Caco-2 (cell line): ENCODE measurements at regions not wholly inside any gene's neighbourhood (a gene's known extent, or its start where the extent isn't known, plus 50 kb on each side); places are given as distances from the start of the nearest gene placed in this dataset.

Experiments
- BruUV-seq: library from RNA; stranded (reverse); fragments of 400-500 nt; replicated peaks from 2 replicates; lab custom pipeline; 2021; lab: Mats Ljungman, UMichigan
- CTCF ChIA-PET: fragments of 300-600 bp; sonication (Branson Sonifier 250); formaldehyde crosslinking; loops from one replicate; lab custom pipeline; 2022; ENCODE audit warnings: antibody characterized with exemption; lab: Charles Lee
- POLR2A ChIA-PET: fragments of 300-600 bp; sonication (Branson Sonifier 250); formaldehyde crosslinking; loops from one replicate; lab custom pipeline; 2022; ENCODE audit warnings: antibody characterized with exemption; lab: Charles Lee
- DNase-seq, 2 experiments: peaks; one replicate each; pipeline versions ENCODE4 v3.0.0 to v3.0.0-alpha.2; 2020 to 2022
- H3K27me3 ChIP-seq: replicated peaks from 2 replicates; pipeline ENCODE4 v1.6.0; 2011; ENCODE audit warnings: low read length; ENCODE audit not compliant: control insufficient read depth, insufficient read depth
- H3K36me3 ChIP-seq: 2 replicates; pipeline ENCODE4 v1.5.1; 2011; ENCODE audit warnings: low read length; ENCODE audit not compliant: control insufficient read depth, insufficient read depth
- H3K4me1 ChIP-seq: fragments of 250-450 bp; sonication (Bioruptor Pico); 2 replicates; pipeline ENCODE4 v1.5.1; 2020; ENCODE audit warnings: mild to moderate bottlenecking
- H3K4me3 ChIP-seq: 2 replicates; pipeline ENCODE4 v1.5.1; 2011; ENCODE audit warnings: low read depth, mild to moderate bottlenecking, control low read depth, low read length
- H3K9me3 ChIP-seq: fragments of 250-450 bp; sonication (Bioruptor Pico); 2 replicates; pipeline ENCODE4 v1.5.1; 2020; ENCODE audit warnings: mild to moderate bottlenecking, moderate library complexity
- H3K27ac Mint-ChIP-seq: one replicate; pipeline ENCODE4 v1.8.0; 2022; ENCODE audit warnings: mixed read lengths; ENCODE audit not compliant: unreplicated experiment
- H3K27me3 Mint-ChIP-seq: one replicate; pipeline ENCODE4 v1.8.0; 2022; ENCODE audit warnings: mixed read lengths; ENCODE audit not compliant: insufficient read depth, unreplicated experiment
- H3K36me3 Mint-ChIP-seq: one replicate; pipeline ENCODE4 v1.8.0; 2022; ENCODE audit warnings: mild to moderate bottlenecking, mixed read lengths; ENCODE audit not compliant: insufficient read depth, unreplicated experiment
- H3K4me1 Mint-ChIP-seq: one replicate; pipeline ENCODE4 v1.8.0; 2022; ENCODE audit warnings: low read depth, mixed read lengths; ENCODE audit not compliant: unreplicated experiment
- H3K4me3 Mint-ChIP-seq: one replicate; pipeline ENCODE4 v1.8.0; 2022; ENCODE audit warnings: mild to moderate bottlenecking, moderate library complexity, mixed read lengths; ENCODE audit not compliant: unreplicated experiment
- H3K9me3 Mint-ChIP-seq: one replicate; pipeline ENCODE4 v1.8.0; 2022; ENCODE audit warnings: mixed read lengths; ENCODE audit not compliant: unreplicated experiment
- intact Hi-C: fragments of 100-400 bp; cut with micrococcal nuclease; formaldehyde crosslinking; loops from one replicate; pipeline ENCODE4 v1.10.0; 2022; ENCODE audit not compliant: unreplicated experiment
- TF ChIP-seq, protein P1 (sequence below), 2 experiments: fragments of 200-600 bp in 1 of 2; IDR thresholded peaks; 1 replicate in 1 of 2; 2 replicates in 1 of 2; pipeline versions ENCODE4 v1.5.1 to v1.8.0; 2011 to 2022; ENCODE audit warnings: antibody characterized with exemption in 1 of 2, control low read depth in 1 of 2, inconsistent platforms in 1 of 2, low read depth in 1 of 2, low read length in 1 of 2, mild to moderate bottlenecking in 1 of 2, moderate library complexity in 1 of 2; ENCODE audit not compliant: insufficient read depth in 1 of 2, severe bottlenecking in 1 of 2, unreplicated experiment in 1 of 2

DNA sequence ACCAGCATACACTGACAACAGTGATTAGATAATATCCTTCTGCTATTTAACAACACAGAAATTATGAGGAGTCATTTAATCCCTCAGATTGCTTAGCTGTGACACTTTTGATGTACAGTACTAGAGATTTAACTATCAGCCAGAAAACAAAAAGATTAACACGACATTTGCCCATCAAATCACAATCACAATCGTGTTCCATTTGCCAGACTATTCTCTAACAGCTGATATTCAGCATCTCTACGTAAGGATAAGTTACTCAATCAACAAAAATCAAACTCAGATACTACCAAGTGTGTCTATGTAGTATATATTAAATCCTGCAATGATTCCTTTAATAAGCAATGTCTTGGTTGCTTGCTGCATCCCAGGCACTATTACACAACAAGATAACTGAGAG is 558.7 kb upstream of the USP15 start:
- Histone ChIP-seq H3K4me1 (no peaks in the 10 kb centered on the region), H3K27me3 (no peaks in the 10 kb centered on the region), H3K9me3 (peaks cover 3% of the 10 kb centered on the region; the same call in 1 of the 2 replicates), H3K4me3 (no peak overlapping the region), H3K36me3 (no peaks in the 10 kb centered on the region)
- no peaks in the 10 kb centered on the region for H3K36me3 Mint-ChIP-seq
- H3K27ac Mint-ChIP-seq, result no peak overlapping the region
- DNase-seq, result no peak
- TF ChIP-seq, protein P1, sequence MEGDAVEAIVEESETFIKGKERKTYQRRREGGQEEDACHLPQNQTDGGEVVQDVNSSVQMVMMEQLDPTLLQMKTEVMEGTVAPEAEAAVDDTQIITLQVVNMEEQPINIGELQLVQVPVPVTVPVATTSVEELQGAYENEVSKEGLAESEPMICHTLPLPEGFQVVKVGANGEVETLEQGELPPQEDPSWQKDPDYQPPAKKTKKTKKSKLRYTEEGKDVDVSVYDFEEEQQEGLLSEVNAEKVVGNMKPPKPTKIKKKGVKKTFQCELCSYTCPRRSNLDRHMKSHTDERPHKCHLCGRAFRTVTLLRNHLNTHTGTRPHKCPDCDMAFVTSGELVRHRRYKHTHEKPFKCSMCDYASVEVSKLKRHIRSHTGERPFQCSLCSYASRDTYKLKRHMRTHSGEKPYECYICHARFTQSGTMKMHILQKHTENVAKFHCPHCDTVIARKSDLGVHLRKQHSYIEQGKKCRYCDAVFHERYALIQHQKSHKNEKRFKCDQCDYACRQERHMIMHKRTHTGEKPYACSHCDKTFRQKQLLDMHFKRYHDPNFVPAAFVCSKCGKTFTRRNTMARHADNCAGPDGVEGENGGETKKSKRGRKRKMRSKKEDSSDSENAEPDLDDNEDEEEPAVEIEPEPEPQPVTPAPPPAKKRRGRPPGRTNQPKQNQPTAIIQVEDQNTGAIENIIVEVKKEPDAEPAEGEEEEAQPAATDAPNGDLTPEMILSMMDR (IDR thresholded peaks at IDR 0.05; ENCODE audit: insufficient read depth in 1 of 2, low read depth in 1 of 2, low read length in 1 of 2, severe bottlenecking in 1 of 2, unreplicated experiment in 1 of 2), result no peak
- CTCF ChIA-PET, result no interaction called here
- no peaks in the 10 kb centered on the region for H3K9me3 Mint-ChIP-seq
- no TSS peak for BruUV-seq
- H3K27me3 Mint-ChIP-seq, result no peaks in the 10 kb centered on the region
- no peak overlapping the region for H3K4me3 Mint-ChIP-seq
- intact Hi-C loops, result no loop called here
- POLR2A ChIA-PET, result no interaction called here
- H3K4me1 Mint-ChIP-seq, result no peaks in the 10 kb centered on the region

DNA sequence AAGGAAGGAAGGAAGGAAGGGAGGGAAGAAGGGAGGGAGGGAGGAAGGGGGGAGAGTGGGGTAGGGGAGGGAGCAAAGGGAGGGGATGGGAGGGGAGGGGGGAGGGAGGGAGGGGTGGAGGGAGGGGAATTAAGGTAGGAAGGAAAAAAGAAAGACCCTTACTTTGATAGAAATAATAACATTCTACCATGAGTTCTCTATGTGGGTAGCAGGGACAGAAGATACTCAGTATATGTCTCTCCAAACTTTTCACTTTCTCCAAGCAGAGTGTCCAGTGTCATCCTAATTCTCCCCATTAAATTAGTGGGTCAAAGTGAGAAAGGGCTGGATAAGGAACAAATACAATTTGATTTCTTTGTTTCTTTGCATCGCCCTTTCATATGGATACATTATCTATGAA is 553.4 kb upstream of the USP15 start:
- ChIA-PET CTCF (no interaction called here), POLR2A (no interaction called here)
- H3K4me1 ChIP-seq, result no peaks in the 10 kb centered on the region
- no peaks in the 10 kb centered on the region for H3K36me3 ChIP-seq
- H3K4me3 Mint-ChIP-seq, result no peak overlapping the region
- H3K9me3 Mint-ChIP-seq, result no peaks in the 10 kb centered on the region
- no peaks in the 10 kb centered on the region for H3K27me3 Mint-ChIP-seq
- H3K27ac Mint-ChIP-seq, result no peak overlapping the region
- TF ChIP-seq, protein P1 (IDR thresholded peaks at IDR 0.05; ENCODE audit: insufficient read depth in 1 of 2, low read depth in 1 of 2, low read length in 1 of 2, severe bottlenecking in 1 of 2, unreplicated experiment in 1 of 2), result no peak
- intact Hi-C loops, result no loop called here
- H3K27me3 ChIP-seq, result no peaks in the 10 kb centered on the region
- no TSS peak for BruUV-seq
- no peaks in the 10 kb centered on the region for H3K36me3 Mint-ChIP-seq
- H3K4me3 ChIP-seq, result no peak overlapping the region
- H3K4me1 Mint-ChIP-seq, result no peaks in the 10 kb centered on the region
- no peaks in the 10 kb centered on the region for H3K9me3 ChIP-seq
- DNase-seq, result no peak

DNA sequence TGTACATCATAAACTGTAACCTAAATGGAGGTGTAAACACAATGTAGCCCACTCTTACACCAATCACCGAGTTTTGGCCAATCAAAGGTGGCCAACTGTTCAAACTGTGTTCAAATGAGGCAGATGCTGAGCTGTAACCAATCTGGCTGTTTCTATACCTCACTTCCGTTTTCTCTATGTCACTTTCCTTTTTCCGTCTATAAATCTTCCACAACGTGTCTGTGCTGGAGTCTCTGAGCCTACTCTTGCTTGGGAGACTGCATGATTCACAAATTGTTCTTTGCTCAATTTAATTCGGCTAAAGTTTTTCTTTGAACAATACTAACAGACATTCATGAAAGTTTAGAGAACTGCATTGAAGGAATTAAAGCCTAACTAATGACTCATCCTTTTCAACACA is 547.1 kb upstream of the USP15 start:
- ChIA-PET POLR2A (interaction anchor here (0.6 kb wide), 1 partner anchor 1028 kb away, joined by 3 read pairs; no protein-coding TSS in a partner anchor), CTCF (no interaction called here)
- TF ChIP-seq, protein P1 (IDR thresholded peaks at IDR 0.05; ENCODE audit: insufficient read depth in 1 of 2, low read depth in 1 of 2, low read length in 1 of 2, severe bottlenecking in 1 of 2, unreplicated experiment in 1 of 2), result no peak
- no peaks in the 10 kb centered on the region for H3K36me3 ChIP-seq
- no peaks in the 10 kb centered on the region for H3K27me3 ChIP-seq
- no peaks in the 10 kb centered on the region for H3K4me1 ChIP-seq
- no peak for DNase-seq
- BruUV-seq, result no TSS peak
- Mint-ChIP-seq H3K4me3 (no peak overlapping the region), H3K27me3 (no peaks in the 10 kb centered on the region), H3K36me3 (no peaks in the 10 kb centered on the region), H3K9me3 (no peaks in the 10 kb centered on the region), H3K4me1 (no peaks in the 10 kb centered on the region), H3K27ac (no peak overlapping the region)
- H3K4me3 ChIP-seq, result no peak overlapping the region
- no peaks in the 10 kb centered on the region for H3K9me3 ChIP-seq
- intact Hi-C loops, result no loop called here
